Suprapubic skin (tissue), 4 donors: ENCODE measurements at regions not wholly inside any gene's neighbourhood (a gene's known extent, or its start where the extent isn't known, plus 50 kb on each side); places are given as distances from the start of the nearest gene placed in this dataset.

ENCODE experiments used
- CTCF ChIP-seq, 2 donors: fragments of 200-600 bp in 1 of 2; fragments of 450-650 bp in 1 of 2; sonication (generic) in 1 of 2; IDR thresholded peaks; one replicate each; pipeline ENCODE4 v1.5.1; 2016 to 2019; ENCODE audit warnings: antibody characterized with exemption in 2 of 2, mild to moderate bottlenecking in 1 of 2, moderate library complexity in 1 of 2
- POLR2A ChIP-seq, 2 donors: fragments of 450-650 bp; IDR thresholded peaks; one replicate each; pipeline ENCODE4 v1.6.1; 2017; ENCODE audit warnings: antibody characterized with exemption in 2 of 2, mild to moderate bottlenecking in 2 of 2, moderate library complexity in 2 of 2
- POLR2AphosphoS5 ChIP-seq, 3 donors: sonication (generic); formaldehyde crosslinking; IDR thresholded peaks; one replicate each; pipeline ENCODE4 v1.6.1; 2017; ENCODE audit warnings: antibody characterized with exemption in 3 of 3

- TF ChIP-seq CTCF (IDR thresholded peaks at IDR 0.05) (no peak), POLR2A (IDR thresholded peaks at IDR 0.05) (no peak), POLR2AphosphoS5 (IDR thresholded peaks at IDR 0.05) (no peak)
Observed at GRCh38 chr12:114976372-114976771, 292.4 kb upstream of the TBX3 start.
